ENCODE measurements at regions not wholly inside any gene's neighbourhood (a gene's known extent, or its start where the extent isn't known, plus 50 kb on each side); places are given as distances from the start of the nearest gene placed in this dataset.
A peak's percentile ranks its signal among the peaks of the same experiment; 100 is the strongest.
"Not testable (repeated sequence)": the region's sequence is repeated elsewhere in the genome, so short reads cannot be mapped to it uniquely, and the experiment has no call there.

DNA sequence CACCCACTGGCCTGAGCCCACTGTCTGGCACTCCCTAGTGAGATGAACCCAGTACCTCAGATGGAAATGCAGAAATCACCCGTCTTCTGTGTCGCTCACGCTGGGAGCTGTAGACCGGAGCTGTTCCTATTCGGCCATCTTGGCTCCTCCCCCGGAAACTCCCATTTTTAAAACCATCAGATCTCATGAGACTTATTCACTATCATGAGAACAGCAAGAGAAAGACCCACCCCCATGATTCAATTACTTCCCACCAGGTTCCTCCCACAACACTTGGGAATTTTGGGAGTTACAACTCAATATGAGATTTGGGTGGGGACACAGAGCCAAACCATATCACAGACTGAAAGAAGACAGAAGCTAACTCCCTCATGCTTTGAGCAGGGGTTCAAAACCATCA lies 134.5 kb downstream of the SLC39A8 start:
- DNase-seq (ENCODE audit: extremely low spot score); CTCF ChIA-PET; POLR2A ChIA-PET: not testable (repeated sequence)

DNA sequence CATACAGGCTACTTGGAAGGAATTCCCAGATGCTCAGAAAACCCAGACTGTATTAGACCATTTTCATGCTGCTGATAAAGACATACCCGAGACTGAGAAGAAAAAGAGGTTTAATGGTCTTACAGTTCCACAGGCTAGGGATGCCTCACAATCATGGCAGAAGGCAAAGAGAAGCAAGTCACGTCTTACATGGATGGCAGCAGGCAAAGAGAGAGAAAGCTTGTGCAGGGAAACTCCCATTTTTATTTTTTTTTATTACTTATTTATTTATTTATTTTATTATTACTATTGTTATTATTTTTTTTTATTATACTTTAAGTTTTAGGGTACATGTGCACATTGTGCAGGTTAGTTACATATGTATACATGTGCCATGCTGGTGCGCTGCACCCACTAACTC lies 140.6 kb downstream of the SLC39A8 start:
- DNase-seq (ENCODE audit: extremely low spot score); POLR2A ChIA-PET; CTCF ChIA-PET: not testable (repeated sequence)

DNA sequence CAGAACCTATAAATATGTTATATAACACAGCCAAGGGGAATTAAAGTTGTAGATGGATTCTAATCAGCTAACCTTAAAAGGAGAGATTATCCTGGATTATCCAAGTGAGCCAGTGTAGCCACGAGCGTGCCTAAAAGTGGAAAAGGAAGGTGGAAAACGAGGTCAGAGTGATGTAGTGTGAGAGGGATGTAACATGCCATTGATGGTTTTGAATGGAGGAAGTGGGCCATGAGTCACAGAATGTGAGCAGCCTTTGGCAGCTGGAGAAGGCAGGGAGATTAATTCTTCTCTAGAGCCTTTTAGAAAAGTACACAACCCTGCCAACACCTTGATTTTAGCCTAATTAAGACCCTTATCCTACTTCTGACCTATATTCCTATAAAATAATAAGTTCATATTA lies 149.1 kb downstream of the SLC39A8 start:
- ChIA-PET POLR2A (no interaction called here), CTCF (no interaction called here)
- DNase-seq (ENCODE audit: extremely low spot score), result no peak
- TF ChIP-seq L3MBTL2 (conservative IDR thresholded peaks at IDR 0.05) (no peak), SUZ12 (IDR thresholded peaks at IDR 0.05) (no peak), BHLHE40 (IDR thresholded peaks at IDR 0.05; ENCODE audit: borderline replicate concordance) (no peak), FOXA1 (IDR thresholded peaks at IDR 0.05) (no peak), NFRKB (IDR thresholded peaks at IDR 0.05) (no peak), ARNT (IDR thresholded peaks at IDR 0.05) (no peak), LEF1 (IDR thresholded peaks at IDR 0.05; ENCODE audit: borderline replicate concordance) (no peak), ZNF384 (IDR thresholded peaks at IDR 0.05) (no peak), TARDBP (IDR thresholded peaks at IDR 0.05) (no peak), ELF4 (IDR thresholded peaks at IDR 0.05) (no peak), SP1 (IDR thresholded peaks at IDR 0.05) (no peak), CTBP1 (IDR thresholded peaks at IDR 0.05; ENCODE audit: borderline replicate concordance) (no peak), HDGF (IDR thresholded peaks at IDR 0.05; ENCODE audit: borderline replicate concordance) (no peak), FOXM1 (IDR thresholded peaks at IDR 0.05; ENCODE audit: borderline replicate concordance) (no peak), FOXK2 (IDR thresholded peaks at IDR 0.05) (no peak)
- TF ChIP-seq, protein P1, sequence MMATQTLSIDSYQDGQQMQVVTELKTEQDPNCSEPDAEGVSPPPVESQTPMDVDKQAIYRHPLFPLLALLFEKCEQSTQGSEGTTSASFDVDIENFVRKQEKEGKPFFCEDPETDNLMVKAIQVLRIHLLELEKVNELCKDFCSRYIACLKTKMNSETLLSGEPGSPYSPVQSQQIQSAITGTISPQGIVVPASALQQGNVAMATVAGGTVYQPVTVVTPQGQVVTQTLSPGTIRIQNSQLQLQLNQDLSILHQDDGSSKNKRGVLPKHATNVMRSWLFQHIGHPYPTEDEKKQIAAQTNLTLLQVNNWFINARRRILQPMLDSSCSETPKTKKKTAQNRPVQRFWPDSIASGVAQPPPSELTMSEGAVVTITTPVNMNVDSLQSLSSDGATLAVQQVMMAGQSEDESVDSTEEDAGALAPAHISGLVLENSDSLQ (IDR thresholded peaks at IDR 0.05), result no peak

DNA sequence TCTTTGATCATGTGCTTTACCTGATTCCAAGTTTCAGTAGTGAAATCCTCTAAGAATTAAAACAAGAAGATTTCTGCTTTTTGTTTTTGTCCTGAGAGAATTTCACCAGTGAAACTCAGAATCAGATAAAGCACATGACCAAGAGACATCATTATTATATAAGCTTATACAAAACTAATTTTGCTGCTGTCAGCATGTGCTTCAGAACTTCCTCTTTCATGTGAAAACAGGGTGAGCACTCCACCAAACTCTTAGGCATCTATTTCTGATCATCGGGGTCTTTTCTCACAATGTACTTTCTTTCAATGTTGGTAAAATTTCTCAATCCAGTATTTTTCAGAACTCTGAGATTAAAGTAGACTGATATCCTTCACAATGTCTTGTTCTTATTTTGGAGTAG lies 152.1 kb downstream of the SLC39A8 start:
- no peak for TF ChIP-seq L3MBTL2 (conservative IDR thresholded peaks at IDR 0.05)
- TF ChIP-seq NFRKB (IDR thresholded peaks at IDR 0.05), result no peak
- CTCF ChIA-PET, result no interaction called here
- DNase-seq (ENCODE audit: extremely low spot score), result no peak
- POLR2A ChIA-PET, result no interaction called here

DNA sequence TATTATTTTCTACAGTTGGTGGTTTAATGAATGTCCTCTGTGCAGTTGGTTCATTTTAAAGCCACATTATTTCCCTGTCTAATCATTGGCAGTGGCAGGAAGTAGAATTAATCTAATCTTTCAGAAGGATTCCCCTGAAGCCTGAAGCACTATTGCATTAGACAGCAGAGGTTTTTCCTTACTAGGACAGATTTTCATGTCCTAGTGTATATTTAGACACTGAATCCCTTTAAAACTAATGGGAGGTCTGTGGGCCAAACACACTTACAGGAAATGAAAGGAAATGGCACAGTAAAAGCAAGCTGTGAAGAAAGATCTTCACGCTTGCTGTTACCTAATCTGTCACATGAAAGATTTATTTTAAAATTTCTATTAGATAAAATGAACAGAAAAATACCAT lies 165.2 kb downstream of the SLC39A8 start:
- ChIA-PET POLR2A (no interaction called here), CTCF (no interaction called here)
- TF ChIP-seq CTBP1 (IDR thresholded peaks at IDR 0.05; ENCODE audit: borderline replicate concordance), result no peak
- no peak for TF ChIP-seq L3MBTL2 (conservative IDR thresholded peaks at IDR 0.05)
- TF ChIP-seq SP1 (IDR thresholded peaks at IDR 0.05), result no peak
- no peak for DNase-seq (ENCODE audit: extremely low spot score)

DNA sequence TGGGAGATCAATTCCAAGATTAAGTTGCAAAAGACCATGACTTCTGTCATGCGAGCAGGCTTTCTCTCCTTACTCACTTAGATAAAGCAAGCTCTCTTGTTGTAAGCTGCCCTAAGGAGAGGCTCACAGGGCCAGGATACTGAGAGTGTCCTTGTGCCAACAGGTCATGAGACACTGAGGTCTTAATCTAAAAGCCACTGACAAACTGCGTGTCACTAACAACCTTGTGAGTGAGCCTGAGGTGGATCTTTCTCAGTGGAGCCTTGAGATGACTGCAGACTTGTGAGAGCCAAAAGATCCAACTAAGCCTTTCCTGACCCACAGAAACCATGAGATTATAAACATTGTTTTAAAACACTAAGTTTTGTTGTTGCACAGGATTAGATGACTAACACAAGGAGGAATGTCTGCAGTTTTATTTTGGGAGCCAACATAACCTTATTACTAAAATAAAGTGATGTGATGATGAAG lies 170.5 kb downstream of the SLC39A8 start:
- CTCF ChIA-PET, result no interaction called here
- TF ChIP-seq FOXM1 (IDR thresholded peaks at IDR 0.05; ENCODE audit: borderline replicate concordance), result no peak
- TF ChIP-seq, protein P1 (IDR thresholded peaks at IDR 0.05), result no peak
- TF ChIP-seq L3MBTL2 (conservative IDR thresholded peaks at IDR 0.05), result no peak
- TF ChIP-seq TARDBP (IDR thresholded peaks at IDR 0.05), result no peak
- no peak for TF ChIP-seq FOXA1 (IDR thresholded peaks at IDR 0.05)
- no peak for TF ChIP-seq LEF1 (IDR thresholded peaks at IDR 0.05; ENCODE audit: borderline replicate concordance)
- TF ChIP-seq CTBP1 (IDR thresholded peaks at IDR 0.05; ENCODE audit: borderline replicate concordance), result no peak
- TF ChIP-seq HDGF (IDR thresholded peaks at IDR 0.05; ENCODE audit: borderline replicate concordance), result no peak
- TF ChIP-seq SP1 (IDR thresholded peaks at IDR 0.05), result no peak
- DNase-seq (ENCODE audit: extremely low spot score), result no peak
- POLR2A ChIA-PET, result no interaction called here

DNA sequence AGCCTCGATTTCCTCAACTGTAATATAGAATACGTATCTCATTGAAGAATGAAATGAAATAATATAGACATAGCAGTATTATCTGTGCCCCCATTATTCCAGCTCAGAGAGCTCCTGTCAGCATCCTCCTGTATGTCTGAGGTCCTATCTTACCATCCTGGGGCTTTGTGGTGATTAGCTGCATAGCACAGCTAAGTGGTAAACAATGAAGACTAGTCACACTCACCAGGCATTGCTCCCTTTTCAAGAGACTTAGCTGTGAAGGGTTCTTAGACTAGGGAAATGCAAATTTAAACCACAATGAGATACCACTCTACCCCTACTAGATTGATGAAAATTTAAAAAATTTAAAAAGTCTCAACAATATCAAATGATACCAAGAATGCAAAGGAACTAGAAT lies 172.9 kb downstream of the SLC39A8 start:
- ChIA-PET CTCF (no interaction called here), POLR2A (no interaction called here)
- DNase-seq (ENCODE audit: extremely low spot score), result no peak
- TF ChIP-seq BHLHE40 (IDR thresholded peaks at IDR 0.05; ENCODE audit: borderline replicate concordance), result no peak
- TF ChIP-seq FOXM1 (IDR thresholded peaks at IDR 0.05; ENCODE audit: borderline replicate concordance), result no peak
- TF ChIP-seq TARDBP (IDR thresholded peaks at IDR 0.05), result no peak
- no peak for TF ChIP-seq L3MBTL2 (conservative IDR thresholded peaks at IDR 0.05)
- no peak for TF ChIP-seq HDGF (IDR thresholded peaks at IDR 0.05; ENCODE audit: borderline replicate concordance)
- no peak for TF ChIP-seq SUZ12 (IDR thresholded peaks at IDR 0.05)

DNA sequence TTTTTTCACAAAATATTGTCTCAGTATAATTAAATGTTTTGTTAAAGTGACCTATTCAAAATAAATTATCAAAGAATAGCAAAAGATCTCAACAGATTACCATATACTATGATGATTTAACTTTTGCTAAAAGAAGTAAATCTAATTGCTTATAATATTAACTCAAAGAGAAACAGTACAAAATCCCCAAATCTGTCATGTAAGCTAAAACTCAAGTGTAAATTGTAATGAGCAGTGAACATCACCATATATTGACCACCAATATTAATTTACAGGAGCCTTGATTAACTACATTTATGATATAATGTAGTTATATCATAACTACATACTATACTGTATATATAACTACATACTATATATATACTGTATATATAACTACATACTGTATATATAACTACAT lies 174.4 kb downstream of the SLC39A8 start:
- CTCF ChIA-PET, result no interaction called here
- TF ChIP-seq HDGF (IDR thresholded peaks at IDR 0.05; ENCODE audit: borderline replicate concordance), result no peak
- DNase-seq (ENCODE audit: extremely low spot score), result no peak
- POLR2A ChIA-PET, result no interaction called here

DNA sequence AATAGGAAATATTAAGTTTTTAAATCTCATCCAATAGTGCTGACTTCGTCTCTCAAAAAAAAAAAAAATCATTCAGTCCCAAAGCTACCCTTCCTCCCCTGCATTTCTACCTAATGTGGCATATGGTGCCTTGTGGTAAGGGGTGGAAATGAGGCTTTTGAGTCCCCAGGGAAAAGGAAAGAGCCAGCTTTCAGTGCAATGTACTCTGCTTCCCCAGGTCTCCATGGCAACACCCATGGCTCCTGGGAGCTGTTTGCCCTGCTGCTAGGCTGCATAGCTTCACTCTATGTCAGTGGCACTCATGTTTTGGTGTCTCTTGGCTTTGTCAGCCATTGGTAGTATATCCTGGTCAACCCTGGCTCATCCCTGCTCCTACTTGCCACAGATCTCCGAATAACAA lies 175.9 kb downstream of the SLC39A8 start:
- peak; percentile 17 for DNase-seq (ENCODE audit: extremely low spot score)
- no peak for TF ChIP-seq ARNT (IDR thresholded peaks at IDR 0.05)
- TF ChIP-seq FOXK2 (IDR thresholded peaks at IDR 0.05), result no peak
- no peak for TF ChIP-seq FOXA1 (IDR thresholded peaks at IDR 0.05)
- TF ChIP-seq SP1 (IDR thresholded peaks at IDR 0.05), result no peak
- no peak for TF ChIP-seq ZNF384 (IDR thresholded peaks at IDR 0.05)
- TF ChIP-seq BHLHE40 (IDR thresholded peaks at IDR 0.05; ENCODE audit: borderline replicate concordance), result no peak
- no peak for TF ChIP-seq LEF1 (IDR thresholded peaks at IDR 0.05; ENCODE audit: borderline replicate concordance)
- TF ChIP-seq CTBP1 (IDR thresholded peaks at IDR 0.05; ENCODE audit: borderline replicate concordance), result no peak
- no peak for TF ChIP-seq L3MBTL2 (conservative IDR thresholded peaks at IDR 0.05)
- no peak for TF ChIP-seq SUZ12 (IDR thresholded peaks at IDR 0.05)
- no peak for TF ChIP-seq HDGF (IDR thresholded peaks at IDR 0.05; ENCODE audit: borderline replicate concordance)
- TF ChIP-seq NFRKB (IDR thresholded peaks at IDR 0.05), result no peak
- TF ChIP-seq TARDBP (IDR thresholded peaks at IDR 0.05), result no peak
- TF ChIP-seq, protein P1 (IDR thresholded peaks at IDR 0.05), result no peak
- TF ChIP-seq FOXM1 (IDR thresholded peaks at IDR 0.05; ENCODE audit: borderline replicate concordance), result no peak
- TF ChIP-seq ELF4 (IDR thresholded peaks at IDR 0.05), result no peak
- POLR2A ChIA-PET, result no interaction called here
- CTCF ChIA-PET, result no interaction called here

All from HEK293T (cell line).